GM19395 (cell line): ENCODE measurements at regions not wholly inside any gene's neighbourhood (a gene's known extent, or its start where the extent isn't known, plus 50 kb on each side); places are given as distances from the start of the nearest gene placed in this dataset.

Experiments used
- ATAC-seq: cut with Tn5 transposase; IDR thresholded peaks from one replicate; pipeline ENCODE4 v1.9.1; 2021; ENCODE audit warnings: mild to moderate bottlenecking, moderate library complexity; ENCODE audit not compliant: unreplicated experiment

DNA sequence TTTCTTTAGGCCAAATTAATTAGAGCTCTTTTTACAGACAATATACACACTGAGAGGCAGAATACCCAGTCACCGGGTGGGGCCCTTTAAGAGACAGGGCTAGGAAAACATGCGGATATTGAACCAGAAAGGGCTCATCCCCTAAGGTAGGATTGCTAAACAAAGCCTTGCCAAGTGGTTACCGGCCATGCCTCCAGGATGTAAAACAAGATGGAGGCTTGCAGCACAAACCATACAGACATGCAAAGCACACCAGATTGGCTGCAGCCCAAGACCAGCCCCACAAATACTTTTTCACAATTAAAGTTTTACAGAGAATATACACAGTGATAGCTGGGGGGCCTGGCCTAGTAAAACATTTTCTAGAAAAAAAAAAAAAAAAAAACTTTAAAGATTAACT, 210.0 kb downstream of the KLHL4 start:
- ATAC-seq: no peak

DNA sequence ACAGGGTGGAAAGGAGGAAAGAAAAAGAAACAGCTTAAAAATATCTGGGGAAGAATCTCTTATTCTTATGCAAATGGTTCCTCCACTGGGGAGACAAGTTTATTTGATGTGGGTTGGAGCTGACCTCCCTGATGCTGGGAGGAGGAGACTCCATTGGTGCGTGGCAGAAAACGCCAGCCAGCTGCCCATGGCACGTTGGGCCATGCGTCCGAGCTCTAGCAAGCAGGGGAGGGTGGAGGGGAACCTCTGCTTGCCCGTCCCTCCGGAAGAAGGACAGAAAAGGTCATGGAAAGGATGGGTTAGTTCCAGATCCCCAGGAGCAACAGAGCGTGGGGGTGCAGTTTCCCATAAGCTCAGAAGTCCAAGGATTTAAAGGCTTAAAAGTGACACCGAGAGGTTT, 210.4 kb downstream of the KLHL4 start:
- no peak for ATAC-seq

DNA sequence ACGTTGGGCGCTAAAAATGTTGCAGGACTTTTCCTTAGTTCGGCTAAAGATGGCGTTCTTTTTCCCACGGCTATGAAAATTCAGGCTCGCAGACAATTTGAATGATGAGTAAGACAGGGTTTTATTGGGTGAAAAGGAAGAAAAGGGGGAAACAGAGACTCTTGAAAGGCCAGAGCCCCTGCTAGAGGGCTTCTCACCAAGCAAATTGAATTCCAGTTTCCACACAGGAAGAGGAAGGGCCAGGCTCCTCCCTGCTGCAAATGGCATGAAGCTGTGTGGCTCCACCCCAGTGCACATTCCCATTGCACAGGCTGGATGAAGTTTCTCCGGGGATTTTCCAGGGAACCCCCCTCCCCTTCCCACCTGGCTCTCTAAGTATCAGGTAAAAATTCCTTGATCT, 210.9 kb downstream of the KLHL4 start:
- ATAC-seq: no peak

DNA sequence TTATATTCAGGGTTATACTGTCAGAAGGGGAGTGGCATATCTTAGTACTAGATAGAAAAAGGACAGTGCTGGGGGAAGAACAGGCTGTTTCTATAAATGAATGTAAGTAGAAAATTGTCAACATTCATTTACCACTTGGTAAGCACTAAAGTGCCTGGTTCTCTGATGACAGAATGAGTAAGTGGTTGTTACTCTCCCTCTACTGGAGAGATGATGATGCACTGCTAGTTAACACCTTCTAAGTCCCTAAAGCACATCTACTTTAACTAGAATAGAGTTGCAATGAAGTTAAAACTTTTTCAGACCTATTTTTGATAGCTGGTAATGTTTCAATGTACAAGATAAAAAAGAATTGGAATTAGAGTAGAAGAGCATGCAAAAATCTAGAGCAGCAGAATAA, 214.5 kb downstream of the KLHL4 start:
- no peak for ATAC-seq

GRCh38 chrX:87736576-87736975, 219.0 kb downstream of the KLHL4 start:
- ATAC-seq: no peak

- ATAC-seq: no peak
Observed at GRCh38 chrX:87744391-87744790, 226.8 kb downstream of the KLHL4 start.

DNA sequence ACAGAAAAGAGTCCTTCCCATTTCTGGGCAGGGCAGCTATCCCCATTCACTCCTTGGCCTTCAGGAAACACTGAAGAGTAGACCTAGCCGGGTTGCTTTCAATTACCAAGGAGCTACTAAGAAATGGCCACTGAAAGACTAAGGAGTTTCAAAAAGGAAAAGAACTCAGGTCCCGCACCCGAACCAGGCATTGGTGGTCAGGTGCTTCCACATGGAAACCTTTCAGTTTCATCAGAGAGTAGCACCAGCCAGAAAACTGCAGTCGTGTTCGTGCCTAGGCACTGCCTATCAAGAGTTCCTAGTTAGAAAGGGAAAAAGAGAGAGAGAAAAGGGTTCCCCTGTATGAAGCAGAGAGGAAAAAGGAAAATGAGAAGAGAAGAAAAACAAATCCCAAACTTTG, 237.9 kb downstream of the KLHL4 start:
- ATAC-seq: no peak

DNA sequence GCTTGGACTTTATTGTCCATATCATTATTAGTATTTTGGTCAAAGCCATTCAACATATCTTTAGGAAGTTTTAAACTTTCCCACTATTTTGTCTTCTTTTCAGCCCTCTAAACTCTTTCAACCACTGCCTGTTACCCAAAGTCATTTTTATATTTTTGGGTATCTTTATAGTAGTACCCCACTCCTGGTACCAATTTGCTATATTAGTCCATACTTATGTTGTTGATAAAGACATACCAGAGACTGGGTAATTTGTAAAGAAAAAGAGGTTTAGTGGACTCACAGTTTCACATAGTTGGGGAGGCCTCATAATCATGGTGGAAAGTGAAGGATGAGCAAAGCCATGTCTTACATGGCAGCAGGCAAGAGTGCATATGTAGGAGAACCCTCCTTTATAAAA, 271.4 kb downstream of the KLHL4 start:
- ATAC-seq: no peak

- no peak for ATAC-seq
Observed at GRCh38 chrX:87798039-87798438, 280.4 kb downstream of the KLHL4 start.

DNA sequence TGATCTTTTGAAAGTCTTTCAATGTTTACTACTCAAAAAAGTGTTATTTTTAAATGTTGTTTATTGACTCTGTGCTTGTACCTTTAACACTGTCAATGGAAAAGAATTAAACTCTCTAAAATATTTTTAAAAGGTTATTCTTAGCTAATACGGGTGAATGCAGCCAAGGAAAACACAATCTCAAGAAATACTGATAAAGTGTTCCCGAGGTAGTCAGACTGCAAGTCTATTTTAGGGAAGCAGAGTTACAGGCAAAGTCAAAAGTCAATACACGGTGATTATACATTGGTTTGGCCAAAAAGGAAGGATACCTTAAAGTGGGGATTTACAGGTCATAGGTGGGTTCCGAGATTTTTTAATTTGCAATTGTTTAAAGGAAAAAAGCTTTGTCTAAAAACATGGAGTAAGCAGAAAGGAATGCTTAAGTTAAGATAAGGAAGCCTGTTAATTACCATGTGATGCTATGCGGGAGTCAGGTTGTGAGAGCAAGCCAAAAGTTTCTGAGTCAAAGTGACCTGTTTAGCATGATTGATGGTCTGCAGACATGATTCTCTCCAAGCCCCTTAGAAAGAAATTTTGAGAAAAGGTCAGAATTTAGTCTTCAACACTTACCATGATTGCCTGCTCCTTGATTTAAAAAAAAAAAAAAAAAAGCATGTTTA, 288.4 kb downstream of the KLHL4 start:
- no peak for ATAC-seq

DNA sequence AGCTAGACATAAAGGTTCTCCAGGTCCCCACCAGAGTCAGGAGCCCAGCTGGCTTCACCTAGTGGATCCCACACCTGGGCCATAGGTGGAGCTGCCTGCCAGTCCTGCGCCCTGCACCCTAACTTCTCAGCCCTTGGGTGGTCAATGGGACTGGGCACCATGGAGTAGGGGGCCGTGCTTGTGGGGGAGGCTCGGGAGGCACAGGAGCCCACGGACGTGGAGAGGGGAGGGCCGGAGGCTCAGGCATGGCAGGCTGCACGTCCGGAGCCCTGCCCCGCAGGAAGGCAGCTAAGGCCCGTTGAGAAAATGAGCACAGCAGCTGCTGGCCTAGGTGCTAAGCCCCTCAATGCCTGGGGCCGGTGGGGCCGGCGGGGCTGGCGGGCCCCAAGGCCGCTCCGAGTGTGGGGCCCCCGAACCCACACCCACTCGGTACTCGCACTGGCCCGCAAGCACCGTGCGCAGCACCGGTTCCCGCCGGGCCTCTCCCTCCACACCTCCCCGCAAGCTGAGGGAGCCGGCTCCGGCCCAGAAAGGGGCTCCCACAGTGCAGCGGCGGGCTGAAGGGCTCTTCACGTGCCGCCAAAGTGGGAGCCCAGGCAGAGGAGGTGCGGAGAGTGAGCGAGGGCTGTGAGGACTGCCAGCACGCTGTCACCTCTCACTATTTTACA, 291.1 kb downstream of the KLHL4 start:
- no peak for ATAC-seq

DNA sequence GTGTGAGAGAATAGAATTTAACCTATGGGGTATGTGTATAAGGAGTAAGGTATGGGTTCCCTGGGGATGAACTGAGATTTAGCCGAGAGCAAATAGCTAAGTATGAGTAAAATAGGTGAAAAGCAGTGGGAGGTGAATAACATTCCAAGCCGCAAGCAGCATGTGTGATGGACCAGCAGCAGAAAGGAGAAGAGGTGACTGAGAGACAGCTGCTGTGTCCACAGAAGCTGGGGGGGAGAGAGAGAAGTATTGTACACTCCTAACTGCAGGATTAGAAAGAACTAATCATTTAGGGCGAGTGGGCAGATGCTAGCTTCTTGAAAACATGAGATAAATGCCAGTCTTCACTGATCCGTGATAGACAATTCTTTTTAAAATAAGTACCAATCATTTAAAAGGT, 296.0 kb downstream of the KLHL4 start:
- no peak for ATAC-seq

- ATAC-seq: no peak
Observed at GRCh38 chrX:87846956-87847355, 329.4 kb downstream of the KLHL4 start.

GRCh38 chrX:87873347-87873941, 355.8 kb downstream of the KLHL4 start:
- ATAC-seq: peak; percentile 81

DNA sequence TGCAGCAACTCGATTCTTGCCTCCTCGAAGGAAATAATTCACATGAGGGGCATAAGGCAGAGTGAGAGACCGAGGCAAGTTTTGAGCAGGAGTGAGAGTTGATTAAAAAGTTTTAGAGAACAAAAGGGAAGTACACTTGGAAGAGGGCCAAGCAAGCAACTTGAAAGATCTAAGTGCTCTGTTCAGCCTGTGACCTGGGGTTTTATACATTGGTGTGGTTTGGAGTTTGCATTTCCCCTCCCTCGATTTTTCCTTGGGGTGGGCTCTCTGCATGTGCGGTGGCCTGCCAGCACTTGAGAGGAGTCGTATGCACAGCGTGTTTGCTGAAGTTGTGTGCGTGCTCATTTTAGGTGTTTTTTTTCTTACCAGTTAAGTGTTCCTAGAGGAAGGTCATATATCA, 356.4 kb downstream of the KLHL4 start:
- peak; percentile 36 for ATAC-seq

DNA sequence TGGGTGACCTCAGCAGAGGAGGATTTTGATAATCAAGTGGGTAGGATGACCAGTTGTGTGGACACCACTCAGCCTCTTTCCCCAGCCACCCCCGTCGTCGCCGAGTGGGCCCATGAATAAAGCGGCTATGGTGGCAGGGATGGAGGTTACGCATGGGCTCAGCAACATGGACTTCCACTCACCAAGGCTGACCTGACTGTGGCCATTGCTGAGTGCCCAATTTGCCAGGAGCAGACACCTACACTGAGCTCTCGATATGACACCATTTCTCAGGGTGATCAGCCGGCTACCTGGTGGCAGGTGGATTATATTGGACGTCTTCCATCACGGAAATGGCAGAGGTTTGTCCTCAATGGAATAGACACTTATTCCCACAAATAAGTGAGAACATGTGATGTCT, 361.3 kb downstream of the KLHL4 start:
- no peak for ATAC-seq

- ATAC-seq: no peak
Observed at GRCh38 chrX:87890437-87890836, 372.8 kb downstream of the KLHL4 start.

DNA sequence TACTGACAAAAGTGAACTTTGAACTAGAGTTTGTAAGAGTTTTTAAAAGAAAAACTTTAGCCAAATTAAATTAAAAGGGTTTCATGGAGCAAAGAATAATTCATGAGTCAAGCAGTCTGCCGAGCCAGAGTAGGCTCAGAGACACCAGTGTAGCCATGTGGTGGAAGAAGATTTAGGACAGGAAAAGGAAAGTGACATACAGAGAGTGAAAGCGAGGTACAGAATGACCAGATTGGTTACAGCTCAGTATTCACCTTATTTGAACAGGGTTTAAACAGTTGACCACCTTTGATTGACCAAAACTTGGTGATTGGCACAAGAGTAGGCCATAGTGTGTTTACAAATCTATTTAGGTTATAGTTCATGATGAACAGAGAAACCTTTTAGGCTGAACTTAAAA, 377.8 kb downstream of the KLHL4 start:
- peak; percentile 41 for ATAC-seq

DNA sequence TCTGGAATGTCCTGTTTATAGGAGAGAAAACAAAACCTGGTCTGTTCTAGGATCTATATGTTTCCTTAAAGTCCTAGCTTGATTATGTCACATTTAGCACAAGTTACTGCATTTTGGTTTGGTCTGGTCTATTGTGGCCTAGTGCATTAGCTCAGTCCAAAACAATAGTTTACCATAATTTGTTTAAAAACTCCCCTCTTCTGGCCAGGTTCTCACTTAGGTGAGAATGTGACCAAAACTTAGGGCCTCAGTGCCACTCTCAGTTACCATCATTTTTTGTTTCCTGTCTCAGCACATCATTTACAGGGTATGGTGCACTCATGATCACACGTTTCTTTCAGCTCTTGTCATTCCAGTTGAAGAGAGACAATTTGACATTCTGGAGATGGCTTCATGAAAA, 378.5 kb downstream of the KLHL4 start:
- ATAC-seq: no peak

GRCh38 chrX:87900320-87900908, 382.8 kb downstream of the KLHL4 start:
- ATAC-seq: peak; percentile 76

- no peak for ATAC-seq
Observed at GRCh38 chrX:87901060-87901459, 383.5 kb downstream of the KLHL4 start.

DNA sequence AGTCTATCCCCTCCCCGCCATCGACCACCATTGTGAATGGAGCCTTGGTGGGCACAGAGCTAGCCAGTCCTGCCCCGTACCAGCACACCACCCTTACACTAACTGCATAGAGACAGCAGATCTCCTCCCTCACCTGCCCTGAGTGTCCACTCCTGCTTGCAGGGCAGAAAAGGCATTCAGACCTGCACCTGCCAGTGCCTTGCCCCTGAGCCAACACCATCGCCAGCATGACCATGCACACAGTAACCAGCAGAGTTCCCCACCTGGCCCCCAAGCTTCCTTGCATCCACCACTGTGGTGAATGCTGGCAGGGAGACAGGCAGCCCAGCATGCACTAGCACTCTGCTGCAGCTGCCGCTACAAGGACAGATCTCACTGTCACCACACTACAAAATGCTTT, 397.1 kb downstream of the KLHL4 start:
- no peak for ATAC-seq
